ENCODE measurements at regions not wholly inside any gene's neighbourhood (a gene's known extent, or its start where the extent isn't known, plus 50 kb on each side); places are given as distances from the start of the nearest gene placed in this dataset.

DNA sequence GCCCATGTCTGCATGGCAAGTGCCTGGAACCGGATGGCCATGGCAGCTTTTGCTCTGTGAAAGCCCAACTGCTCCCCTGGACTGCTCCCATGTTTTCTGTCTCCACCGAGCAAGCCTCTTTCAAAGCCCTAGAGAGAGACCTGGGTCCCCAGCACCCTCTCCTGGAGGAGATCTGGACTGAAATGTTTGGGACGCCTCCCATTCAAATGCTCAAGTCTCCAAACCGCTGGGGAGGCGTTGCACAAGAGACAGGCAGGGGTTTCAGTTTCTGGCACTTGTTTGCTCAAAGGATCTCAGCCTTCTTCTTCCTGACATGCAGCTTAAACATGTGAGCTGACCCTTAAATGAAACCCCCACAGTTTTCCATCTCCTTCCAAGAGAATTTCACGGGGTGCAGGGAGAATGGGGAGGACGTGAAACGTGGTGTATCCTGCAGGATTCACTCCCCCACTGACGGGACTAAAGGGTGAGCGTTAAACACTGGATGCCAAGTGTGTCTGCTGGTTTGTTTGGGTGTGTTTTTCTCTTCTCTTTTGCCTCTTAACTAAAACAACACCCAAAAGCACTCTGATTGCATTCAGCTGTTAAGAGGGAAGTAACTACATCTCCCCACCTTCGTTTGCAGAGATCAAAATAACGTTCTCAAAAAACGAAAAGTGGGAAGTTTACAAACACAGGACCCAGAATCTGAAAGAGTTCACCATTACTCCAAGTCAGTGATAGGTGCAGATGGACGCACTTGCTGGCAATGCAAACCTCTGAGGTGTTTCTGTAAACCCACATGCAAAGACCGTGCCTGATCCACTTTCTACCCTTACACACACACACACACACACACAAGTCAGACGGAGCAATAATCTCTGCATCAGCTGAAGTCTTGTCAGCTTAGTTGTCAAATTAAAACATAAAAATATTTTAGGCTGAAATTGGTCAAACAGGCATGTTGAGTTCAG, 256.9 kb downstream of the C16orf95 start:
- TF ChIP-seq, protein P1, sequence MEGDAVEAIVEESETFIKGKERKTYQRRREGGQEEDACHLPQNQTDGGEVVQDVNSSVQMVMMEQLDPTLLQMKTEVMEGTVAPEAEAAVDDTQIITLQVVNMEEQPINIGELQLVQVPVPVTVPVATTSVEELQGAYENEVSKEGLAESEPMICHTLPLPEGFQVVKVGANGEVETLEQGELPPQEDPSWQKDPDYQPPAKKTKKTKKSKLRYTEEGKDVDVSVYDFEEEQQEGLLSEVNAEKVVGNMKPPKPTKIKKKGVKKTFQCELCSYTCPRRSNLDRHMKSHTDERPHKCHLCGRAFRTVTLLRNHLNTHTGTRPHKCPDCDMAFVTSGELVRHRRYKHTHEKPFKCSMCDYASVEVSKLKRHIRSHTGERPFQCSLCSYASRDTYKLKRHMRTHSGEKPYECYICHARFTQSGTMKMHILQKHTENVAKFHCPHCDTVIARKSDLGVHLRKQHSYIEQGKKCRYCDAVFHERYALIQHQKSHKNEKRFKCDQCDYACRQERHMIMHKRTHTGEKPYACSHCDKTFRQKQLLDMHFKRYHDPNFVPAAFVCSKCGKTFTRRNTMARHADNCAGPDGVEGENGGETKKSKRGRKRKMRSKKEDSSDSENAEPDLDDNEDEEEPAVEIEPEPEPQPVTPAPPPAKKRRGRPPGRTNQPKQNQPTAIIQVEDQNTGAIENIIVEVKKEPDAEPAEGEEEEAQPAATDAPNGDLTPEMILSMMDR (IDR thresholded peaks at IDR 0.05; ENCODE audit: low read depth, low read length, missing input control): no peak
- no peak for TF ChIP-seq TAF1 (conservative IDR thresholded peaks at IDR 0.05)
- no peak for TF ChIP-seq FOXA1 (IDR thresholded peaks at IDR 0.05)
- TF ChIP-seq, protein P2, sequence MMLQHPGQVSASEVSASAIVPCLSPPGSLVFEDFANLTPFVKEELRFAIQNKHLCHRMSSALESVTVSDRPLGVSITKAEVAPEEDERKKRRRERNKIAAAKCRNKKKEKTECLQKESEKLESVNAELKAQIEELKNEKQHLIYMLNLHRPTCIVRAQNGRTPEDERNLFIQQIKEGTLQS (IDR thresholded peaks at IDR 0.05): no peak
- TF ChIP-seq EGR1 (IDR thresholded peaks at IDR 0.05; ENCODE audit: low read depth in 2 of 2): no peak
- TF ChIP-seq, protein P3, sequence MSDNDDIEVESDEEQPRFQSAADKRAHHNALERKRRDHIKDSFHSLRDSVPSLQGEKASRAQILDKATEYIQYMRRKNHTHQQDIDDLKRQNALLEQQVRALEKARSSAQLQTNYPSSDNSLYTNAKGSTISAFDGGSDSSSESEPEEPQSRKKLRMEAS (IDR thresholded peaks at IDR 0.05): no peak

All from liver (tissue), 3 donors.